Spleen (tissue), 7 donors: ENCODE measurements at regions not wholly inside any gene's neighbourhood (a gene's known extent, or its start where the extent isn't known, plus 50 kb on each side); places are given as distances from the start of the nearest gene placed in this dataset.

ENCODE experiments used
- CTCF ChIP-seq, 11 experiments: fragments of 200-600 bp in 7 of 11; fragments of 450-650 bp in 4 of 11; sonication (generic) in 4 of 11; IDR thresholded peaks in 8 of 11; conservative IDR thresholded peaks in 3 of 11; 1 replicate in 7 of 11; 2 replicates in 4 of 11; pipeline versions ENCODE4 v1.4.0 to v1.8.0; 2016 to 2021; ENCODE audit warnings: antibody characterized with exemption in 11 of 11, inconsistent platforms in 4 of 11, mild to moderate bottlenecking in 1 of 11
- POLR2A ChIP-seq, 3 donors: fragments of 450-650 bp; IDR thresholded peaks; one replicate each; pipeline ENCODE4 v1.5.1; 2017; ENCODE audit warnings: antibody characterized with exemption in 3 of 3, mild to moderate bottlenecking in 1 of 3
- donor health status: DM: no; HTN: no; CAD: no; lungs with moderate emphysema.
- donor health status: DM: no; HTN: no; CAD: no.
- donor health status: DM: no; HTN: no; CAD: no.

GRCh38 chr11:92720385-92720784 lies 249.1 kb upstream of the MTNR1B start:
- no peak for TF ChIP-seq CTCF (IDR thresholded peaks at IDR 0.05 in 8 of 11, conservative IDR thresholded peaks at IDR 0.05 in 3 of 11)
- TF ChIP-seq POLR2A (IDR thresholded peaks at IDR 0.05): no peak
